HG02973 (cell line): ENCODE measurements at regions not wholly inside any gene's neighbourhood (a gene's known extent, or its start where the extent isn't known, plus 50 kb on each side); places are given as distances from the start of the nearest gene placed in this dataset.

Source experiments
- ATAC-seq: cut with Tn5 transposase; IDR thresholded peaks from one replicate; pipeline ENCODE4 v1.9.1; 2021; ENCODE audit warnings: moderate library complexity; ENCODE audit not compliant: unreplicated experiment

DNA sequence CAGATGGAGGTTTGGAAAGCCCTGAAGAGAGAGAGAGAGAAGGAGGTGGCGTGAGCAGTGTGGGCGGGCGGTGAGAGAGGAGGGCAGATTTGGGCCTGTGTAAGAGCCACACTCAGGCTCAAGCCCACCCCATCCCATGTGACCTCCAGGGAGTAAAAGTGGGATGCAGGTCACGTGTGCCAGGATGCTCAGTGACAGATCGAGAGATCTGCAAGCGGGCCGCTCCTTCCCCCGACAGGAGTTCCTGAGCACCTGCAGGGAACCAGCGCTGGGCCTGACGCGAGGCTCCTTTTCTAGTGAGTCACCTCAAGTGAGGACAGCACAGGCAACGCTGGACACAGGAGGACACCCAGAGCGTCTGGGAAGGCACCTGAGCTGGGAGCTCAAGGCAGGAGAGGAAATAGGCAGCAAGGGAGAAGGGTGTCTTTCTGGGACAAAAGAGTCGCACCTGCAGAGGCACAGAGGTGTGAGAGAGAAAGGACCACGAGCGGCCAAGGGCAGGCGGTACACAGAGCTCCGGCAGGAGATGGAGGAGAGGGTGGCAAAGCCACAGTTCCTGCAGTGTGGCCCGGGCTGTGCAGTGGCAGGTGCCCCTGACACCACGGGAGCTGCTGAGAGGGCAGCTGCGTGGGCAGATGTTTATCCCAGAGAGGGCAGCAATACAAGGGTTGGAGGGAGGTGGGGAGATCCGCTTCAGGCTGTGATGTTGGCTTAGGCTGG, 1294.8 kb downstream of the TBC1D22A start:
- ATAC-seq = no peak

DNA sequence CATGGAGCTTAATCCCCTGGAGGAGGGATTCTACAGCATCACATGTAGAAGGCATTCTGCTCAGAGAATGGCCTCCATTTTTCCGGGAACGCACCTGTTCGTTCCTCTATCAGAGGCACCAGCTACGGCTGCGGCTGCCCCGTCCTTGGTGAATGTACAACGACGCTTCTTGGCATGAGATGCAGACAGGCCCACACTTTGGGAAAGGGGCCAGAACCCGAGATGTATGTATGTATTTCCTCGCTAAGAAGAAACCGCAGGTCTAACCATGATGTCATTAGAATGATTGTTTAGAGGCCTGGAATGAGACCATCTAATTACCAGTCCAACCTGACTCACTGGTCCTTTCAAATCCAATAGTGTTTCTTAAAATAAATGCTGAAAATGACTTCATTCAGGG, 1293.4 kb downstream of the TBC1D22A start:
- no peak for ATAC-seq

DNA sequence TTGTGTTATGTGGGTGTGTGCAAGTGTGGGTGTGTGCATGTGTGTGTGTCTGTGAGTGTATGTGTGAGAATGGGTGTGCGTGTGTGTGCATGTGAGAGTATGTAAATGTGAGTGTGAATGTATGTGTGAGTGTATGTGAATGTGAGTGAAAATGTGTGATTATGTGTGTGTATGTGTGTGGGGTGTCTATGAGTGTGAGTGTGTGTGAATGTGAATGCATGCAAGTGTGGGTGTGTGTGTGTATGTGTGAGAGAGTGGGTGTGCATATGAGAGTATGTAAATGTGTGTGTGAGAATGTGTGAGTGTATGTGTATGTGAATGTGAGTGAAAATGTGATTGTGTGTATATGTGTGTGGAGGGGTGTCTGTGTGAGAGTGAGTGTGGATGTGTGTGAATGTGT, 1292.7 kb downstream of the TBC1D22A start:
- no peak for ATAC-seq

DNA sequence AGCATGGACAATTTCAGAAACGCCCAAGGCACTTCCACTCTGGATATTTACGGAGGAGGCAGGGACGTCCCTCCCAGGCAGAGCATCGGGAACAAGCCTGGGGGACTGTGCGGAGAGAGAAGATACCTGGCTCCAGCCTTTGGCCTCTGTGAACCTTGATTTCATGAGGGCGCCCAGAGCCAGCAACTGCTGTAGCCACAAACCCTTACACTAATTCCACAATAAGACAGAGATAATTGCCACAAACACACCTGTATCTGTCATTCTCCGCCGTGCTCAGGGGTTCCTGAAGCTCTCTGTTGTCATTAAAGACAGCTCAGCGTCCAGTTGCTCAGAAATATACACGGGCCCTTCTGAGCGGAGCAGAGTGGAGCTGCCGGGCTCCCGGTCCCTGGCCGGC, 1292.1 kb downstream of the TBC1D22A start:
- no peak for ATAC-seq

DNA sequence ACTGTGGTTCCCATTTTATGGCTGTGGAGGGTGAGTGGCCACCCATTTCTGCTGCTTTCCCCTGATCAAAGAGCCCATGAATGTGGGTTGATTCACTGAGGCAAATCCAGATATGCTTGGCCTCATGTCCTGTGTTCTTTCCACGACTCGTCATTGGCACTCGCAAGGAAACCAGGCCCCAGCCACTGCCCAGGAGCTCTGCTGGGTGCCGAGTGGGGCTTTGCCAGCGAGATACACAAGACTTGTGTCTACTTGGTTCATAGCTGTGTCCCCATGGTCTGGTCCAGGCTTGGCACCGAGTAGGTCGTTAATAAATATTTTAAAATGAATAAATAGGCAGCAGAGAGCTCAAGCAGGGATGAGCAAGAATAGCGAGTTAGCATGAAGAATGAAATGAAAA, 1291.5 kb downstream of the TBC1D22A start:
- ATAC-seq = no peak

DNA sequence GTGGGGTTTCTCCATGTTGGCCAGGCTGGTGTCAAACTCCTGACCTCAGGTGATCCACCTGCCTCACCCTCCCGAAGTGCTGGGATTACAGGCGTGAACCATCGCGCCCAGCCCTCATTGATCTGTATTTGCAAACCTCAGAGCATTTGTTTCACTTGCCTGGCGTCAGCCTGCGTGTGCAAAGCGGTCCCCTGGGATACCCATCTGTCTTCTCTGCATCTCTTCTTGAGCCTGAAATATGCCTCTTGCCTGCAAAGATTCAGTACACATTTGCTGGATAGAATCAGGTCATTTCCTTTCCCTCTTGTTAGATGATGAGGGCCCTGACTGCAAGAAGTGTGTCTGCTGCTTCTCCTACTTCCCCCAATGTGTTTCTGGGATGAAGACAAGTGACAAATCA, 1291.0 kb downstream of the TBC1D22A start:
- ATAC-seq = no peak

DNA sequence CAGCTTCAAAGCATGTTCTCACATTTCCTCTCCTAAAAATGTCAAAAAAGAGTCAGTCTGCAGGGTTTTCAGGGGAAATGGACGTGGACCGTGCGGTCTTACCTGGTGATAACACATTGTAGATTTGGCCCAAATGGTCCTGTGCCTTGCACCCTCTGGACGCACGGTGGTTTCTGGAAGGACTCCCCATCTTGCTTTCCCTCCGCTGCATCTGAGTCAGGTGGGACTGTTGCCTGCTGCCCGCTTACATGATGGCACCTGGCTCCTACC, 1290.1 kb downstream of the TBC1D22A start:
- ATAC-seq = no peak

DNA sequence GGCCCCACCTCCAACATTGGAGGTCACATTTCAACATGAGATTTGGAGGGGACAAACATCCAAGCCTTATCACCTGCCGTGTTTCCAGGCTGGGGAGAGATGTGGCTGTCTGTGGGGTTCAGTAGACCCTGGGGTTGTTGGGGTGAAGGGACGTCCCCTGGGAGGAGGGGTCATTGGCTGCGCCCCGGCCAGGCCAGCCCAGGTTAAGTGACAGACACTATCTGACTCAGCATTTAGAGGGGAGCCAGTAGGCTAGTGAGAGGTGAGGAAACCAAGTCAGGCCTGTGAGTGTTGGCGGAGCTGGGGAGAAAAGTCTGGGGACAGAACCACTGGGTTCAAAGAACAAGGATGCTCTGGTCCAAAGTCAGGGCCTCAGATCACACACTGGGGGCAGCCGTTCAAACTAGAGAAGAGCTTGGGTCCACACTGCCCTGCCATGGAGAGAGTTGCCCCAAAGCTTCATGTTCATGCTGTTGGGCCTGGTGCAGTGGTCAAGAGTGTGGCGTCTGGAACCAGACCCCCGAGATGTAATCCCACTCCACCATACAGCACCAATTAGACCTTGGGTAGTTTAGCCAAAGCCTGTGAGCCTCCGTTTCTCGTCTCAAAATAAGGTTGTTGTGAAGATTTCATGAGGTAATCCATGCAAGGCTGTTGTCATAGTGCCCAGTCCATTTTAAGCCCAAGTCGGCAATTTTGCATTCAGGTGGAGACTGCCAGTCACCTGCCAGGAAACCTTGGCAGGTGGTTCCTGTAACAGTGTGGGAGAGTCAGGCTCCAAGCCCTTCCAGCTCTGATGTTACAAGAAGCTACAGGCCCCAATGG, 1289.6 kb downstream of the TBC1D22A start:
- ATAC-seq = no peak

DNA sequence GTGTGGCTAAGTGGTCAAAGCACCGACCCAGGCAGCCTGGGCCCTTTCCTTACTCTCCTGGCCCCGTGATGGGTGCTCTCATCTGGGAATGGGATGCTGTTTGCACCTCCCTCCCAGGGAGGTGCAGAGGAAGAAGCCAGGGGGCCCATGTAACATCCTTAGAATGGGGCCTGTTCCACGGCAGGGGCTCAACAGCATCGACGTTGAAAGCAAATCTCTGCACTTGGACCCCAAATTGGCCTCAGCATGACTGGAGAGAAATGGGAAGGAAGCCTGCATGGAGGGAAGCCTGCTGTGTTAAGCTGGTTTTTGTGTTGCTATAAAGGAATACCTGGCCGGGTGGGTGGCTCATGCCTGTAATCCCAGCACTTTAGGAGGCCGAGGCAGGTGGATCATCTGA, 1288.4 kb downstream of the TBC1D22A start:
- ATAC-seq = no peak

DNA sequence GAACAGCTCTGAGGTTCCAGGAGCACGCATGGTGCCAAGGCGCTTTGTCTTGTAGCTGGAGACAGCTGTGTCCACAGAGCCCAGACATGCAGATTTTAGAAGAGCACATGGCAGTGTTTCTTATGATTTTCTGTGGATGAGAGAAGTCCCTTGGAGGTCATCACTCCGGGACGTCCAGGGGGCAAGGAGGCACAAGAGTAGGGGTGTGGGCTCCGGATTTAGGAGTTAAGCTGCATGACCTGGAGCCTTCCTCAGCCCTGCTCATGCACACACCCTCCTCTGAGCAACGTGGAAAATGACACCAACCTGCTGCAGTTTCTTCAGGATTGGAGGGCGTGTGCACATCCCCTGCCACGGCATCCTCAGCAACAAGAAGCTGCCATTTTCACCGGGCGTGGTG, 1286.7 kb downstream of the TBC1D22A start:
- ATAC-seq = no peak

DNA sequence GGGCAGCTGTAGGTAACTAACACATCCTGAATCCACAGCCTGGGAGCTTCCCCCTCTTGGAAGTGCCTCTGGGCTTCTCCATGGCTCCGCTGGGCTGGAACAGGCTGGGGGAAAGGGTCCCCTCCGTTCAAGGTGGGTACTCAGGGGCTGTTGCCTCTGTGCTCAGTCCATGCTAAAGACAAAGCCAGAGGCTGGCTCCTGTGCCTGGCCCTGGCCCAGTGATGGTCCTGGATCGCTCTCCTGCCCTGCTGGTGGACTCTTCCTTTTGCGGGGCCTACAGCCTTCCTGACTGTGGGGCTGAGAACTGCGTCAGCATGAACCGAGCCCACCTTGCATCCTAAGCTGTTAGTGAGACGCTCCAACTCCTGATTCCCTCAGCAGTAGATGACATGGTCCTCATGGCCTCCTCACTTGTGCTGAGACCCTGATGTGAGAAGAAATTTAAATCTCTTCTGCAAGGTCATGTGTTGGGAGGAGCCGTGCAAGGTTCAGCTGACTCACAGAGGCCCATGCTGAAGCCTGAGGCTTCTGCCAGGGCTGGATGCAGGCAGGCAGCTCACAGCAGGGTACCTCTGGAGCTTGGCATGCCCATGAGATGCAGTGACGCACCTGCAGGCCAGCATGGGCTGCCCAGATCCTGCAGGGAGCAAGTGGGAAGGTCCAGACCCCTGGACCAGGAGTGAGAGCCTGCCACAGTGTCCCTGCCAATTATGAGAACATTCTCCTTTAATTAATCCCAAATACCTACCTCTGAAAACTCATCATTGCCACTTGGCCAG, 1285.5 kb downstream of the TBC1D22A start:
- ATAC-seq = no peak

DNA sequence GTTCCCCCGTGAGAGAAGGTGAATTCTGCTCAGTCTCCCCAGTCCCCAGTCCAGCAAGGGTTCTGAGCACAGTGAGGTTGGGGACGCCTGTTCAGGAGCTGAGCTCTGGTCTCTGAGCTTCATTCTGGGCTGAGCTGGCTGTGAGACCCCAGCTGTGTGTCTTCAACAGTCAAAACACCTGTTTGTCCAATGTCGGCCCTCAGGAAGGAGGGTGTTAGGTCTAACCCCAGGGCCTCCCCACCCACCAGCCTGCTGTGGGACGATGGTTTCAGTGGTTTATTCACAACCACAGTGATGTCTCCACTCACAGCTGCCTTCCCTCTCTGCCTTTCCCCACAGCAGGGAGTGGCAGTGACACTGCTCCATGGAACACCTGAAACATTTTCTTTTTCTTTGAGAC, 1282.9 kb downstream of the TBC1D22A start:
- ATAC-seq = no peak

DNA sequence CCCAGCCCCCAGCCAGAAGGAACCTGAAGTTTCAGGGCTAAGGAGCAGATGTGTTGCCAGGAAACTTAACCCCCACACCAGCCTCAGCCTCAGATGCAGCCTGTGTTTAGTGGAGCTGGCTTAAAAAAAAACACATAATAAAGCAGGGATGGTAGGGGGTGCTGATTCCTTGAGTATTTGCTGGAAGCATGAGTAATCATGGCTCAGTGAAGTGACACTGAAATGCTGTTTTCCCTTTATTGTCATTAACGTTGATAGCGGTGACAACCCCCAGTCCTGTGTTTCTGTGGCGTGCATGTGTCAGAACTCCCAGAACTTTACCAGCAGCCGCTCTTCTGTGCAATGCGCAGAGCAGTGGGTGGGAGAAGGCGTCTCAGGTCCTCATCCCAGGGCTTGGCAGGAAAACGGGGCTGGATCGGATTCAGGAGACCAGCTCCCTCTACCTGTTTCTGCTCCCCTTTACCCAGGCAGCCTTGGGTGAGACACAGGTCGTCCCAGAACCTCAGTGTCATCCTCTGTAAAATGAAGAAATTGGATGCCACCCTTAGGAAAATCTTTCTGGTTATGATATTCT, 1282.1 kb downstream of the TBC1D22A start:
- ATAC-seq = no peak

DNA sequence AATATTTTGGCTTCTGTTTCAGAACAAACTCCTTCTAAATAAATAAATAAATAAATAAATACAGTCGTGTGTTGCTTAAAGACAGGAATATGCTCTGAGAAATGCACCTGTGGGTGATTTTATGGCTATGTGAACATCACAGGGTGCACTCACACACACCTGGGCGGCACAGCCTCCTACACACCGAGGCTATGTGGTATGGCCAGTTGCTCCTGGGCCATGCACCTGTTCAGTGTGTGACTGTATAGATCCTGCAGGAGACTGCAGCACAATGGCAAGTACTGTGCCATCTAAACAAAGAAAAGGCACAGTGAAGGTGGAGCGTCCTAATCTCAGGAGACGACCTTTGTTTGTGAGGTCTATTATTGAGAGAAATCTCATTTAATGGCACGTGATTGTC, 1281.1 kb downstream of the TBC1D22A start:
- ATAC-seq = no peak

DNA sequence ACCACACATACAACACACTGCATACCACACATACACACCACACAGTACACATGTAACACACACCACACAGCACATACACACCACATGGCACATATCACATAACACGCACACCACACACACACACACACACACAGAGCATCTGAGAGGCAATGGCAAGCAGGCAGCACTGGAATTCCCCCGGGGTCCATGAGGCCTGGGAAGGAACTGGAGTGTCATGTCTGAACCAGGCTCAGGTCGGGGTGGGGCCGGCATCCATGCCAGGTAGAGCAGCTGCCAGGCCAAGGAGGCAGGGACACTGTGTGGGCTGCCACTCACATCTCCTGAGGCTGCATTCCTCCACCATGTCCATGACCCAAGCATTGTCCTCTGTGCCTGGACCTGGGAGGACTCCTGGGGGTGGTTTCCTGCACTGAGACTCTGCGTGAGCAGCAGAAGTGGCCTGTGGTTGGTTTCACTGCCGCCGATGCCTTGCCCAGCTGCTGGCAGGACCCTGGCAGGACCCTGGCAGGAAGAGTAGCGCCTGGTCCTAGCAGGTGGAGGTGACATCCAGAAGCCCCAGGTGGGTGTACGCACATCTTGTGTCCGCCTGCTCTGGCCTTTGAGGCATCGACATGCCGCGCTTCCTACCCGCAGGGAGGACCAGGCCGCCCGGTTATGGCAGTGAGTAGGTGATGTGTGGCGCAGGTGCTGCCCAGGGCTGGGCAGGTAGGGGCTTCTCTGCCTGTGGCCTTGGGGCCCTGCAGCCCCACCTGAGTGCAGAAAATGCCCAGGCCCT, 1280.4 kb downstream of the TBC1D22A start:
- ATAC-seq = no peak

DNA sequence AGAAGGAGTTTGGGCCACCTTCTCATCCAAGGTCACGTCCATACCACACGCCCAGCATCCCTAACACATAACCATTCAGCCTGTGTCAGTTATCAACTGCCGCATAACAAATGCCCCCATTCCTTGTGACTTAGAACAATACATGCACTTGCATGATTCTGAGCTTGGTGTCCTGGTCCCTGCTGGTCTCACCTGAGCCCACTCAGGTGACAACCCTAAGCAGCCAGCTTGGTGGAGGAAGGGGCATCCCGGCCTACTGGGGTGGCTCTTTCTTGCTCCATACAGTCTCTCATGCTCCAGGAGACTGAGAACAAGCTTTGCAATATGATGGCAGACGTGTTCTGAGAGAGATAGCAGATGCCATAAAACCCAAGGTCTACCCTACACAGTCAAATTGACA, 1276.9 kb downstream of the TBC1D22A start:
- ATAC-seq = no peak

DNA sequence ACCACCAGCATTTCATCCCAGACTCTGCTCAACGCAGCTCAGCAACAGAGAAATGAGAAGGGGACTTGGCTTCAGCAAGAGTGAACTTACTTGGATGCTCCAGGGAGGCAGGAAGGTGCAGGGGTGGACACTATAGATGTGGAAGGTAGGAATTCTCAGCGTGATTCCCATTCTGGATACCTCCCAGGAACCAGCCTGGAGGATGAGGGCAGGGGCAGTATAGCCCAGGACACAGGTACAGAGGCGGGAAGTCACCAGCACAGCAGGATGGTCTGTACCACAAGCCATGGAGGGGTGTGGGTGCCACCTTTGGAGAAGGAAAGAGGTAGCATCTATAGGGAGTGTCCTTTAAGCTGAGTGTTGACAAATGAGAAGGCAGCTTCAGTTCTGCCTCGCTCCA, 1275.2 kb downstream of the TBC1D22A start:
- no peak for ATAC-seq

DNA sequence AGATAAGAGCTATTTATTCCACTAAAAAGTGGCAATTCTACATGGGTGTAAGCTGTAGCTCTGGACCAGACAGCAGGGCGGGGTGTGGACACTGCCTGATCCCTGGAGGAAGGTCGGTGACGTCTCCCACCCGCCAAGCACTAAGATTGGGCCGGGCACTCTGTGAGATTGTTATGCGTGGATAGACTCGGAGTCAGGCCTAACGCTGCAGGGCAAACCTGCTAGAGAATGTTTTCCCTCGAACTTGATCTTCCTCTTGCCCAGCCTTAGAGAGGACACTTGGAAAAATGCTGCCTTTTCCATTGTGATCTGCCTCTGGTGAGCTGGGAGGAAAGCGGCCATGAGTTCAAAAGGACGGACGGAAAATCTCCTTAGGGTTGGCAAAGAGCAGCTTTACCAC, 1273.4 kb downstream of the TBC1D22A start:
- ATAC-seq = no peak

DNA sequence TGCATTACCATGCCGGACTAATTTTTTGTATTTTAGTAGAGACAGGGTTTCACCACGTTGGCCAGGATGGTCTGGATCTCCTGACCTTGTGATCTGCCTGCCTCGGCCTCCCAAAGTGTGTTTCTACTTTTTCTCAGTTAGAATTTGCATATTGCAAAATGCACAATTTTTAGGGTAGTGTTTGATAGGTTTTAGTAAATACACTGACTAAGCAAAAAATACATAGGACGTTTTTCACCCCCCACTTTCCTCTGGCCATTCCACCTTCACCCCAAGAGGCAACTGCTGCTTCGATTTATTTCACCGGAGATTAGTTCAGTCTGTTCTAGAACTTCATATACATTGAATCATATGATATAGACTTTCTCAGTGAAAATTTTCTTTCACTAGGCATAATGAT, 1269.1 kb downstream of the TBC1D22A start:
- no peak for ATAC-seq

DNA sequence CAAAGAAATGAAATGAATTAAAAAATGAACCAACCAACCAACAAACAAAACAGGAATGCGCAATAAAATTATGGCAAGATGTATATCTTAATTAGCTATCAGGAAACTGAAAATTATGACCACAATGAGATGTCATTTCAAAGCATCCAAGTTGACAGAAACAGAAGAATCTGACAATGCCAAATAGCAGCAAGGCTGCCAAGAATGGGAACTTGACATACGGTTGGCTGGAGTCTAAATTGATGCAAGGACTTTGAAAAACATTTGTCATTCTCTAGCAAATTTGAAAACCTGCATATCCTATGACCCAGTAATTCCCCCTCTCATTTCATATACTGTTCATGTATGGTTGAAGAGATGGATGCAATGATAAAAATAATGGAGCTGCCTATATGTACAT, 1262.6 kb downstream of the TBC1D22A start:
- ATAC-seq = no peak

DNA sequence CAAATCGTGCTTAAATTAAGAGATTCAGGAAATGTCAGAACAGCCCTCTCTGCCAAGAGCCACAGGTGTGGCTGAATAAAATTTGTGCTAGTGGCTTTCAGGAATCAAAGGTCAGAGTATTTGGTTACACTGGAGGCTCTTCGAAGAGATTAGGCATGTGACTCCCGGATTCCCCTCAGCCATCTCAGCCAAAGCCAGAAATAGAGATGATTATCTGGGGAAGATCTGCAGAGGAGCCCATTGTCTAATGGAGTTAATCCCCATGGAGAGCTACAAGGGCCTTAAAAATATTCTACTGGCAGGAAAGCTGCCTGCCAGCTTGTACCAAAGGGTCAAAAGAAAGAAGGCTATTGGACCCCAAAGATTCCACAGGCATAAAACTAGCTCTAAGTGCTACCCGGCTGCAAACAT, 1259.5 kb downstream of the TBC1D22A start:
- no peak for ATAC-seq
